ENCODE measurements at regions not wholly inside any gene's neighbourhood (a gene's known extent, or its start where the extent isn't known, plus 50 kb on each side); places are given as distances from the start of the nearest gene placed in this dataset.

DNA sequence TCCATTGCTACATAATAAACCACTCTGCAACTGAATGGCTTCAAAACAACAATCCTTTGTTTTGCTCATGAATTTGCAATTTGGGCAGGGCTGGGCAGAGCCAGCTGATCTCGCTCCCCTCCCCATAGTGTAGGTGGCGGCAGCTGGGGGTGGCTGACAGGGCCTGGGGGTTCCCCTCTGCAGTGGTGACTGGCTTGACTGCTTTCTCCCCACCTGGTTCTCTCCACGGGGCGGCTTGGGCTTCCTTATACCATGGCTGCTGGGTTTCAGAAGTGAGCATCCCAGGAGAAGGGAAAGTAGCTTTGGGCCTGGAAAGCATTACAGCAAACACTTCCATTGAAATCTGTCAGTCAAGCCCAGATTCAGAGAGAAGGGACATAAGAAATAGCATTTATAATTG is 129.7 kb upstream of the ZBTB40 start:
- DNase-seq (ENCODE audit: low read depth), result no peak
- TF ChIP-seq, protein P1, sequence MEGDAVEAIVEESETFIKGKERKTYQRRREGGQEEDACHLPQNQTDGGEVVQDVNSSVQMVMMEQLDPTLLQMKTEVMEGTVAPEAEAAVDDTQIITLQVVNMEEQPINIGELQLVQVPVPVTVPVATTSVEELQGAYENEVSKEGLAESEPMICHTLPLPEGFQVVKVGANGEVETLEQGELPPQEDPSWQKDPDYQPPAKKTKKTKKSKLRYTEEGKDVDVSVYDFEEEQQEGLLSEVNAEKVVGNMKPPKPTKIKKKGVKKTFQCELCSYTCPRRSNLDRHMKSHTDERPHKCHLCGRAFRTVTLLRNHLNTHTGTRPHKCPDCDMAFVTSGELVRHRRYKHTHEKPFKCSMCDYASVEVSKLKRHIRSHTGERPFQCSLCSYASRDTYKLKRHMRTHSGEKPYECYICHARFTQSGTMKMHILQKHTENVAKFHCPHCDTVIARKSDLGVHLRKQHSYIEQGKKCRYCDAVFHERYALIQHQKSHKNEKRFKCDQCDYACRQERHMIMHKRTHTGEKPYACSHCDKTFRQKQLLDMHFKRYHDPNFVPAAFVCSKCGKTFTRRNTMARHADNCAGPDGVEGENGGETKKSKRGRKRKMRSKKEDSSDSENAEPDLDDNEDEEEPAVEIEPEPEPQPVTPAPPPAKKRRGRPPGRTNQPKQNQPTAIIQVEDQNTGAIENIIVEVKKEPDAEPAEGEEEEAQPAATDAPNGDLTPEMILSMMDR (IDR thresholded peaks at IDR 0.05; ENCODE audit: control insufficient read depth, insufficient read depth, low read depth, low read length, missing control alignments), result no peak
- no peak overlapping the region for H3K4me3 ChIP-seq (ENCODE audit: control insufficient read depth, low read depth, low read length)

DNA sequence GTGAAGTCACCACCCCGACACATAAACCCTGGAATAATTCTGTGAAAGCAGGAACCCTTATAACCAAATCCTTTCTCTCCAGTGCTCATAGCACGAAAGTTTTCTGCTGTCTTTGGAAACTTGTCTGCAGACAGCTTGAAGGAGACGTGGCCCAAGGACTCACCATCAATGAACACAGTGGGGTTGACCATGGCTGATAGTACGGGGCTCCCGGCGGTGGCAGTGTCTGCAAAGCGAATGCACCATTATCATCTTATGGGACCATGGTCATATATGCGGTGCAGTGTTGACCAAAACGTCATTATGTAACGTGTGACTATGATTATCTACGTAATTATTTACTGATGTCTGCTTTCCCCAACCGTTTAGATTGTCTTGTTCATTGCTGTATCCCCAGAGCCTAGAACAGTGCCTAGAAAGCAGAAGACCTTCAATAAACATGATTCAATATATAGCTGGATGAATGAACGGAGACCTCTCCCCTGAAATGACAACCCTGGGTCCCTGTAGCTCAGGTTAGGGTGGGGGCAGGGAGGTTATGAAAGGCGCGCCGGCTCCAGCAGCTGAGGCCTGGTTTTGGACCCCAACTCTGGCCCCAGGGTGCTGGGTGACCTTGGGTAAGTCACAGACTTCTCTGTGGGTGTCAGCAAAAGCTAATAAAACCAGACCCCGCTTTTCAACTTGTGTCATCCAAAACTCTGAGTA is 128.4 kb upstream of the ZBTB40 start:
- TF ChIP-seq, protein P1 (IDR thresholded peaks at IDR 0.05; ENCODE audit: control insufficient read depth, insufficient read depth, low read depth, low read length, missing control alignments), result no peak
- H3K4me3 ChIP-seq (ENCODE audit: control insufficient read depth, low read depth, low read length), result no peak overlapping the region
- DNase-seq (ENCODE audit: low read depth), result no peak

DNA sequence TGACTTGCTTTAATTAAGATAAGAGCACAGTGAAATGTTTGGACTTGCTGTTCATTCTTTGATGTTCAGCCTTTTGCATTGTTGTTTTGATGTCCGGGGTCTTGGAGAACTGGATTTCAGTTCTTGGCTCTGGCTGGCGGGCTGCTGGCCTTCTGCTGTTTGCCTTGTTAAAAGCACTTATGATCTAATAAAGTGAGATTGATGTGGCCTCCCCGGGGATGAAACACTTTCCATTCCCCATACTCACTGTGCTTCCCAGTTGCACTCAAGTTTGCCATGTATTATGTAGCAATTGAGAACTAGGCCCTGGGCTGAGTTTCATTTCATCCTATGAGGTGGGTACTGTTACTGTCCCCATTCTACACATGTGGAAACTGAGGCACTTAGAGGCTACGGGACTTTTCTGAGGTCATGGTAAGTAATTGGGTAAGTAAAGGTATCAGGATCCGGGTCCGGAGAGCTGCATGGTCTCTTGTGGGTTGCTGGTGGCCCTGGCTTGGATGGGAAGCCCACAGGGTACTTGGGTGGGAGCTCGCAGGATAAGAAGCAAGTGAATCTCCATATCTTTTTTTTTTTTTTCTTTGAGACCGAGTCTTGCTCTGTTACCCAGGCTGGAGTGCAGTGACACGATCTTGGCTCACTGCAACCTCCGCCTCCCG is 127.7 kb upstream of the ZBTB40 start:
- DNase-seq (ENCODE audit: low read depth), result no peak
- no peak overlapping the region for H3K4me3 ChIP-seq (ENCODE audit: control insufficient read depth, low read depth, low read length)
- TF ChIP-seq, protein P1 (IDR thresholded peaks at IDR 0.05; ENCODE audit: control insufficient read depth, insufficient read depth, low read depth, low read length, missing control alignments), result no peak

DNA sequence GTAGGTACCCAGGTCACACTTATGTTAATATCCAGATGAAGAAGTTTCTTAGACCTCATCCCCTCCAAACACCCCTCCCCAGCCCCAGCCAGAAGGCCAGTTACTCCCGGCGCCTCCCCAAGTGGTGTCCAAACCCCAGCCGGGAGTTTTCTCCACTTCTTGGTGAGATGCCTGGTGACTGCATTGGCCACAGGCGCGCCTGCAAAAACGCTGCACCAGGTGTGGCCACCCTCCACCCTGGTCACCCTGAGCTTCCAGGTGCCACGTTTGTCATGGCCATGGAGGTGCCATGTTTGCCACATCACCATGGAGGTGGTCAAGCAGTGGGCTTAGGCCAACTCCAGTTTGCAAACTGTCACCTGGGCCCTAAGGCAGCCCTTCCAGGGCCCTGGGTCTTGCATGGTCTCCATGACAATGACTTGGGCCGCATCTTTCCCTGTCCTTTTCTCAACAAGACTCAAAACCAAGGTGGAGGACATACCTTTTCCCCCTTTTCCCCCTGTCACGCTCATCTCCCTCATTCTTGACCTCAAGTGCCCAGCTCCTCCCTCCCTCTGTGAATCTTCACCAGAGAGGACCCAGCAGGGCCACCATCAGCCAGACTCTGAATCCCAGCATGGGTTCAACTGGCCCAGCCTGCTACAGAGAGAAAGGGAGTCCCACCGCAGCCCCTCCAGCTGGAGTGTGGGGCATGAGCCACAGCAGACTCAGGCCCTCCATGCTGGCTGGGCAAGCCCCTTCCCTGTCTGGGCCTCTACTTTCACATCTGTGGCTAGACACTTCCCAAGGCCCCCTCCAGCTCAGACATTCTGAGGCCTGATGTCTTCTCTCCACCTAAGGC is 125.9 kb upstream of the ZBTB40 start:
- no peak for DNase-seq (ENCODE audit: low read depth)
- TF ChIP-seq, protein P1 (IDR thresholded peaks at IDR 0.05; ENCODE audit: control insufficient read depth, insufficient read depth, low read depth, low read length, missing control alignments), result no peak
- no peak overlapping the region for H3K4me3 ChIP-seq (ENCODE audit: control insufficient read depth, low read depth, low read length)

DNA sequence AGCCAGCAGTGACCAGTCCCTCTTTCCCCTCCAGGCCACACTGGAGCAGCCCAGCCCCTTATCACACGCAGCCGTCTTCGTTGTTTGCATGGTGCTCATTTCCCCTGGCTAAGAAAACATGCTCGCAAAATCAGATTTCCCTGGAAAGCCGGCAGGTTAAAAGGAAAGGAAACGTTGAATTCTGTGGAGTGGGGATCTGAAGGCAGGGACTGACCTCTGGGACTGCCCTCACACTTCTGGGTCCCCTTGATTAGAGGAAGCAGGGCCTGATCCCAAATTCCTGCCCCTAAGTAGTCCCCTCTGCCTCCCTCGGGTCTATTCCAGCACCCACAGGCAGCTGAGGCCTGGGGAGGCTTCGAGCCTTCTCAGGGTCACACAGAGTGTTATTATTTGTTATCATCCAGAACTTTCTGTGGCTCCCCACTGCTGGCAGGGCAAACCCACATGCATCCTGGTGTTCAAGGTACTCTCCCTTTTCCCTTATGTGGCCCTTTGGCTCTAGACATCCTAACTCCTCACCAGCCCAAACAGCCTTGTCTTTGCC is 125.2 kb upstream of the ZBTB40 start:
- no peak overlapping the region for H3K4me3 ChIP-seq (ENCODE audit: control insufficient read depth, low read depth, low read length)
- DNase-seq (ENCODE audit: low read depth), result no peak
- TF ChIP-seq, protein P1 (IDR thresholded peaks at IDR 0.05; ENCODE audit: control insufficient read depth, insufficient read depth, low read depth, low read length, missing control alignments), result no peak

DNA sequence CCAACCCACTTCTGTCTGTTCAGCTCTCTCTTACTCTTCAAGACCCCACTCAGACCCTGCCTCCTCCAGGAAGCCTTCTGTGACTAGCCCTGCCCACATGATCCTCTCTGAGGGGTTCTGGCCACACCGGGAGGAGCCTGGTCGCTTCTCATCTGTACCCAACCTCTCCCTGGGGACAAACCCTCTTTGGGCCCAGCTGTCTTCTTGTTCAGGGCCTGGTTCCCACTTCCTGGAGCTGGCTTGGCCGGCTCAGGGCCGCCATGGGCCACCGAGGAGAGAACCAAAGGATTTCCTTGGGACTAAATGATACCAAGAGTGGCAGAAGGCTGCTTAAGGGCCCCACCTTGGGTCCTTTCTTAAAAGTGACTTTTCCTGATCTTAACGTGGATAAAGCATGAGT is 124.7 kb upstream of the ZBTB40 start:
- TF ChIP-seq, protein P1 (IDR thresholded peaks at IDR 0.05; ENCODE audit: control insufficient read depth, insufficient read depth, low read depth, low read length, missing control alignments), result no peak
- no peak for DNase-seq (ENCODE audit: low read depth)
- H3K4me3 ChIP-seq (ENCODE audit: control insufficient read depth, low read depth, low read length), result no peak overlapping the region
